GM11168 (cell line): ENCODE measurements at regions not wholly inside any gene's neighbourhood (a gene's known extent, or its start where the extent isn't known, plus 50 kb on each side); places are given as distances from the start of the nearest gene placed in this dataset.

Experiments
- in situ Hi-C: fragments of 300-500 bp; cut with MboI; formaldehyde crosslinking; loops from one replicate; pipeline ENCODE4 v1.12.0; 2022; ENCODE audit warnings: low sequenced_read_pairs; ENCODE audit not compliant: unreplicated experiment

GRCh38 chr12:30047516-30048254 is 263.9 kb upstream of the TMTC1 start:
- in situ Hi-C loops, result no loop called here

DNA sequence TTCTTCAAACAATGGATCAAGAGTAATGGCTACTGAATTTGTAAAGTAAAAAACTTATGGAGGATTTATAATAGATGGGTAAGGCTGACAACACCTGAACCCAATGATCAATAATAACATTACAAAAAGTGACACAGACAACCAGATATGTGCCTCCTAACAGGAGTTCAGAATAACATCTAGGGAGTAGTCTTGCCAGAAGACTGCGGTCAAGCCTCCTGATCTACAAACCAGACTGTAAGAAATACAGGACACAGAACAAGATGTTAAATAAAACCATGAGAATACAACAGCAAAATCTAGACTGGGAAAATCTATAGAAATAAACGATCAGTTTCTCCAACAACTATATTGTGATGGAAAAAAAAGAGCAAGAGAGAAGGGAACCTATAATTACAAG is 262.6 kb upstream of the TMTC1 start:
- in situ Hi-C loops, result no loop called here

DNA sequence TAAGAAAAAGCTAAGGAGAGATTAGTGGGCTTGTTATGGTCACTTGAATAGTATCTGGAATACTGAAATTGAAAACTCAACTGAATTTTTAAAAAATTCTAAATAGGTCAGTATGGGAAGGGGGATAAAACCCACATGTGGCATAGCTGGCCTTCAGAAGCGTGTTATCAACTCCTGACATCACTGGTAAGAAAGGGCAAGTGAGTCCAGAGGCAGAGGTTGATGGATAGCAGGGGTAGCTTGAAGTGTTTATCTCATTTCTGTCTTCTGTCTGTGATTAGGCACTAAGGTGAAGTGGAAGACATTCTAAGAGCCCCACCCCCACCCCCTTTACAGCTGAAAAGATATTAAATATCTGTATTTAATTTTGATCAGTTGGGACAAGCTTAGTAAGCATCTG is 261.4 kb upstream of the TMTC1 start:
- in situ Hi-C loops, result no loop called here

DNA sequence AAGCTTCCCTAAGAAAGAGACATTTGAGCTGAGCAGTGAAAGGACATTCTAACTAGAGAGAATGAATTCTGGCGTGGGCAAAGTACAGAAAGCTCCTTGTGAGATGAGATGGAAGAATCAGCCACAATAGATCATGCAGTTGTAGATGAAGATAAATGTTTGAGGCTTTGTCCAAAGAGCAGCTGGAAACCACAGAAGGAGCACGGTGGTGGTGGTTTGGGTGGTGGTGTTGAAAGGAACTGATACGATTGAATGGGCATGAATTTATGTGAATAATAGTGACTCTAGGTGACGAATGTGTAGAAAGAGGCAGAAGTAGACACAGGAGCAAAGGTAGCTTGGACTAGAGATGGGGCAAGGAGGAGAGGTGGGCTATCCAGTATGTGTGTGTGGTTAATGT is 260.5 kb upstream of the TMTC1 start:
- in situ Hi-C loops, result no loop called here

- in situ Hi-C loops, result no loop called here
Measured at GRCh38 chr12:30043151-30043847, 259.6 kb upstream of the TMTC1 start.

- in situ Hi-C loops, result no loop called here
Measured at GRCh38 chr12:30041096-30041495, 257.4 kb upstream of the TMTC1 start.

GRCh38 chr12:30030693-30031374 is 247.1 kb upstream of the TMTC1 start:
- in situ Hi-C loops, result no loop called here

DNA sequence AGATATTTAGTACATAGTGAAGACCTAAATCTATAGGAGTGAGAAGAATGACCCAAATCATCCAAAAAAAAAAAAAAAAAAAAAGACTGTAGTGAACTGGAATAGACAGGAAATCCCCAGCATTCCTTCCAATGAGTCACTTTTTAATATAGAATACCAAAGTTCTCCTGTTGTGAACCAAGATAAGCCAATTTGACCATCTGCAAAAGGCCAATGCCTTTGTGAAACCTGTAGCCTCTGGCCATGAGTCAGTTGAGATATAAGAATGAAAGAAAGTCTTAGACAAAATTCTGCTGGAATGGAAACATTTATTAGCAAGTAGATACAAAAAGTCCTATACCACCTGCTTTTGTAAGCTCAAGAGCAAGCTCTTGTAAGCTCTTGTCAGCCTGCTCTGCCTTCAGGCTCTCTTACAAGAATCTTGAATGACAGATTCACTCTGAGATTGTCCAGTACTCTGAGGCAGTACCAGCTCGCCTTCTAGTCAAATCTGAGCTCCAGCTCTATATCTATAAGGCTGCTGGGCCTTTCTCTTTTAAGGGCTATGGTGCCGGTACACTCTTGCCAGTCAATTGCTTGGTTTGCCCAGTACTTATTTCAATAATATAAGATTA is 243.0 kb upstream of the TMTC1 start:
- in situ Hi-C loops, result no loop called here

GRCh38 chr12:30025317-30025716 is 241.6 kb upstream of the TMTC1 start:
- in situ Hi-C loops, result no loop called here

GRCh38 chr12:30023186-30023585 is 239.4 kb upstream of the TMTC1 start:
- in situ Hi-C loops, result no loop called here

DNA sequence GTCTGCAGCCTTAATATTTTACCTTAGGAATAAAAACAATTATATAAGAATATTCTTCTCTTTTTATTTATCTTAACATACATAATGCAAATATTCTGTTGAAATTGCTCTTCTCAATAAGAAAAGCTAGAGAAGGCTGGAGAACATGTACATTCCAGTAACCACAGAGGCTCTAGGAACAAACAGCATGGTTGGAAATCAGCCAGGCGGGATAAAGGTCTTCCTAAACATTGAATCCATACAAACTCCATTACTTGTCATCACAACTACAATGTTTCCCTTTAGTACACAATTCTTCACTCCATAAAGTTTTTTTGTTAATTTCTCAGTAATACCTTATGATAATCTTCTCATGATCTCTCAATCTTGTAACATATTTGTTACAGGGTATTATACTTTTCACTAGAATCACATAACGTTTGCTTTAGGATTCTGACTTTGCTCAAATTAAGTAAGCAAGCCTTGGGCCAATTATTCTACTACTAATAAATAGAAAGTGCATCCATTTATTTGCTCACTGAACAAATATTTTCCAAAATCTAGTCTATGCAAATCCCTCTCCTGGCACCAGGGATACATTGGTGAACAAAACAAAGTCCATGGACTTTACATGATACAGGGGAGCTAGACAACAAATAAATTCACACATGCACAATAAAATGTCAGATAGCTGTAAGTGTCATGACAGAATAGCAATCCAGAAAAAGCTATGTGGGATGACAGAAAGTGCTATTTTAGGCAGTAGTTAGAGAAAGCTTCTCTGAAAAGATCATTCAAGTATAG is 237.5 kb upstream of the TMTC1 start:
- in situ Hi-C loops, result no loop called here

DNA sequence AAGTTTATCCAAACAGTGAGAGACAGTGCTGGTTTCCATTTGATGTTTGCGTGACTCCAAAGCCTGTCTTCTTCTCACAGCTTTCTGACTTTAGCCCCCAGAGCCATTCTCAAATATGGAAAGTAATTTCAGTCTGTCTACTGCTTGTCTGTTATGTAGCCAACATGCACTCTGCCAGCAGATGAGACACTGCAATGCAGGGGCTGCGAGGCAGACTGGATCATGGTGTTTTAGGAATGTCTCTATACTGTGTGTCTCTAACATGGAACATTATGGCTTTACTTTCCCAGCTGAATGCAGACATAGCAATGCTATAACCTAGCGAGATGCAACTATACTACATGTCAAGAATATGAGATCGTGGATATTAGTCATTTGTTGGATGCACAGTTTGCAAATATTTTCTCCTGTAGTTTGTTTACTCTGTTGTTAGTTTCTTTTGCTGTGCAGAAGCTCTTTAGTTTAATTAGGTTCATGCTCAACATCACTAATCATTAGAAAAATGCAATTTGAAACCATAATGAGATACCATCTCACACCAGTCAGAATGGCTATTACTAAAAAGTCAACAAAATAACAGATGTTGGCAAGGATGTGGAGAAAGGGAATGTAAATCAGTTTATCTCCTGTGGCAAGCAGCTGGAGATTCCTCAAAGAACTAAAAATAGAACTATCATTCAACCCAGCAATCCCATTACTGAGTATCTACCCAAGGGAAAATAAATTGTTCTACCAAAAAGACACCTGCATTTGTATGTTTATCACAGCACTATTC is 235.8 kb upstream of the TMTC1 start:
- in situ Hi-C loops, result no loop called here

DNA sequence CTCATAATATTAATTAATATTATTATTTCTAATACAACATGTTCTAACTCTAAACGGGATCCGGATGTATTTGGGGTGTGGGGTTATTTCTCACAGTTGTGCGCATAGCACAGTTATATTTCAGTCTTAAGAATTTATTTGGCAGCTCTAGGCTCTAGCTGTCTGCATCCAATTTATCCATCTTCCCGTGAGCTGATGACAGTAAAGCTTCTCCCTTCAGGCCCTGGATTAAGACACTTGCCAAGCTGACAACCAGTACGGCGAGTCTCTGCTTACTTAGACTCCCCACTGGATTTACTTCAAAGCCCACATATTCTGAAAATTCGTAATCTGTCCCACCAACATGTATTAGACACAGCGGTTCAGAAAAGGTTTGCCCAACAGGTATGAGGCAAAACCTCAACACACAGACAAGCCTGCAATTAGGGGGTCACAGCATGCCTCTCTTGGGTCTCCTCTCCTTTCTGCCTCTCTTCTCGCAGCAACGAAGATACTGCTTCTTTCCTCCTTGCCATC is 232.9 kb upstream of the TMTC1 start:
- in situ Hi-C loops, result no loop called here

GRCh38 chr12:30015631-30016337 is 232.0 kb upstream of the TMTC1 start:
- in situ Hi-C loops, result no loop called here

DNA sequence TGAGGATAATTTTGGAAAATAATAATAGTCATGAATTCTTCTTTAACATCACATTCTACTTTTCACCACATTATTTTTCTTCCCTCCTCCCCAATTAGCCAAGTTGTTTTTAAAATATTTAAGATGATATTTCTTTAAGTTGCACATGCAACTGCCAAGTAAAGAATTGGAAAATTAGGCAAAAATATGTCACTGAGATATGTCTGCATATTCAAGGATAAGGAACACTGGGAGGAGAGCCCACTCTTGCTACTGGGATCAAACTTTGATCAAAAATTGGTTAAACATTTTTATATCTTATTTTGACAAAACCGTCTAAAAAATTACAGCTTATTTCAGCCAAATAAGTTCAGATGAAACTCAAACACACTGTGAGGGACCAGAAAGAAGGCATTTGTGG is 231.2 kb upstream of the TMTC1 start:
- in situ Hi-C loops, result no loop called here

DNA sequence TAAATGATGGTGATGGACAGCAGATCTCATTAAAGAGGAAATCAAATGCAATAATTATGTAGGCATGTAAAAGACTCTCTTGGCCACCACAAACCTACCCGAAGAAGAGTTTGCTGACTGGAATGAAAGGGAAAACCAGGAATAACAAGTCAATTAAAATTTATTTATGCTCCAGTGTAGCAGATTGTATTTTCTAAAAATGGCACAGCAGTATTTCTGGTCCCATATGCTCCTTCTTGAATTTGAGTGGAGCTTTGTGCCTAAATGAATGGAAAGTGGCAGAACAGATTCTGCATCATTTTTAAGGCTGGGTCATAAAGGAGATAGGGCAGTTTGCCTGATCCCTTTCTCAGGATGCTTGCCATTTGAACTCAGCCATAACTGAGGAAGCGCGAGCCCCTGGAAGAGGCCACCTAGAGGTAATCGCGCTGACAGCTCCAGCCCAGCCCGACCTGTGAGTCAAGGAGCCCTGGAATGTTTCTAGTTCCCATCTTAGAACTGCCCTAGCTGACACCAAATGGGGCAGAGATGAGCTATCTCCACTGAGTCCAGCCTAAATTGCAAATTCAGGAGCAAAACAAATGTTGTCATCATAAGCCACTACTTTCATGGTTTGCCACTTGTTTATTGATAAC is 229.2 kb upstream of the TMTC1 start:
- in situ Hi-C loops, result no loop called here

- in situ Hi-C loops, result no loop called here
Measured at GRCh38 chr12:30010071-30011052, 226.6 kb upstream of the TMTC1 start.
